HEK293 (cell line): ENCODE measurements at regions not wholly inside any gene's neighbourhood (a gene's known extent, or its start where the extent isn't known, plus 50 kb on each side); places are given as distances from the start of the nearest gene placed in this dataset.

Experiments used
- MEIS1 ChIP-seq: sonication (generic); formaldehyde crosslinking; IDR thresholded peaks from 2 replicates; pipeline ENCODE4 v1.8.1; 2022; ENCODE audit warnings: missing genetic modification reagents, mild to moderate bottlenecking, borderline replicate concordance
- REST ChIP-seq: fragments of 450-650 bp; formaldehyde crosslinking; IDR thresholded peaks from 2 replicates; pipeline ENCODE4 v1.5.1; 2016; ENCODE audit warnings: missing biosample characterization, missing genetic modification characterization
- SP2 ChIP-seq: fragments of 450-650 bp; formaldehyde crosslinking; IDR thresholded peaks from 2 replicates; pipeline ENCODE4 v1.5.1; 2016; ENCODE audit warnings: missing biosample characterization, missing genetic modification characterization
- ZBTB11 ChIP-seq: fragments of 450-650 bp; formaldehyde crosslinking; conservative IDR thresholded peaks from 2 replicates; pipeline ENCODE4 v1.5.1; 2016; ENCODE audit warnings: low read depth, missing biosample characterization, missing genetic modification characterization
- ZBTB49 ChIP-seq: fragments of 450-650 bp; formaldehyde crosslinking; IDR thresholded peaks from 2 replicates; pipeline ENCODE4 v1.5.1; 2016; ENCODE audit warnings: missing biosample characterization, missing genetic modification characterization, low read depth
- ZNF211 ChIP-seq: fragments of 450-650 bp; formaldehyde crosslinking; IDR thresholded peaks from 2 replicates; pipeline ENCODE4 v1.5.1; 2016; ENCODE audit warnings: low read depth, missing biosample characterization, missing genetic modification characterization
- ZNF350 ChIP-seq: fragments of 450-650 bp; formaldehyde crosslinking; IDR thresholded peaks from 2 replicates; pipeline ENCODE4 v1.5.0; 2017; ENCODE audit warnings: missing biosample characterization, mild to moderate bottlenecking, missing genetic modification characterization
- ZNF404 ChIP-seq: fragments of 450-650 bp; formaldehyde crosslinking; IDR thresholded peaks from 2 replicates; pipeline ENCODE4 v1.5.1; 2017; ENCODE audit warnings: missing biosample characterization, missing genetic modification characterization
- ZNF664 ChIP-seq: fragments of 450-650 bp; formaldehyde crosslinking; IDR thresholded peaks from 2 replicates; pipeline ENCODE4 v1.5.1; 2016; ENCODE audit warnings: missing biosample characterization, missing genetic modification characterization
- ZNF670 ChIP-seq: fragments of 450-650 bp; formaldehyde crosslinking; IDR thresholded peaks from 2 replicates; pipeline ENCODE4 v1.5.1; 2016; ENCODE audit warnings: missing biosample characterization, missing genetic modification characterization, low read depth
- ZNF76 ChIP-seq: fragments of 450-650 bp; formaldehyde crosslinking; IDR thresholded peaks from 2 replicates; pipeline ENCODE4; 2016; ENCODE audit warnings: low read depth, missing biosample characterization, missing genetic modification characterization, borderline replicate concordance
- ZNF768 ChIP-seq: fragments of 450-650 bp; formaldehyde crosslinking; IDR thresholded peaks from 2 replicates; pipeline ENCODE4 v1.5.1; 2018; ENCODE audit warnings: missing biosample characterization, mild to moderate bottlenecking, missing genetic modification characterization
- TF ChIP-seq, protein P1 (sequence below): fragments of 450-650 bp; formaldehyde crosslinking; IDR thresholded peaks from 2 replicates; pipeline ENCODE4 v1.5.1; 2016; ENCODE audit warnings: missing biosample characterization, missing genetic modification characterization
- TF ChIP-seq, protein P2 (sequence below): fragments of 450-650 bp; formaldehyde crosslinking; IDR thresholded peaks from 2 replicates; pipeline ENCODE4 v1.5.1; 2016; ENCODE audit warnings: missing biosample characterization, missing genetic modification characterization

DNA sequence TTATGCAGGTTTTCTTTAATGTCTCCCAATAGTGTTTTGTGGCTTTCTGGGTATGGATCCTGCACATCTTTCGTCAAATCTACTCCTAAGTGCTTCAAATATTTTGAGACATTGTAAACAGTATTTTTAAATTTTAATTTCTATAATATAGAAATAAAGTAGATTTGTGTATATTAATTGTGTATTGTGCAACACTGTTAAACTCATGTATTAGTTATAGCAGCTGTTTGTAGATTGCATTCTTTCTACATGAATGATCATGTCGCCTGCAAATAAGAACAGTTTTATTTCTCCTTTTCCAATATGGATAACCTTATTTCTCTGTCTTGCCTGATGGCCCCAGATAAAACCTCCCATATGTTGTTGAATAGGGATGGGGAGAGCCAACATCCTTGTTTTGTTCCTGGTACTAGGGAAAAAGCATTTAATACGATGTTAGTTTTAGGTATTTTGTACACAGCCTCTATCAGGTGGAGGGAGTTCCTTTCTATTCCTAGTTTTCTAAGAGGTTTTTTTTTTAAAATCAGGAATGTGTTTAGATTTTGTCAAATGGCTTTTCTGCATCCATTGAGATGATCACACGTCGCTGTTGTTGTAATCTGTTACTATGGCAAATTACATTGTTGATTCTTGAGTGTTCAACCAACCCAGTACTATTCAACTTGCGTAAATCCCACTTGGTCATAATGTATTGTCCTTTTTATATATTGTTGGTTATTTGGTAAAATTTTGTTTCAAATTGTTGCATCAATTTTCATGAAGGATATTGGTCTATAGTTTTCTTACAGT lies 71.1 kb upstream of the DGKG start:
- TF ChIP-seq REST (tag by site-specific recombination): no peak
- TF ChIP-seq, protein P1, sequence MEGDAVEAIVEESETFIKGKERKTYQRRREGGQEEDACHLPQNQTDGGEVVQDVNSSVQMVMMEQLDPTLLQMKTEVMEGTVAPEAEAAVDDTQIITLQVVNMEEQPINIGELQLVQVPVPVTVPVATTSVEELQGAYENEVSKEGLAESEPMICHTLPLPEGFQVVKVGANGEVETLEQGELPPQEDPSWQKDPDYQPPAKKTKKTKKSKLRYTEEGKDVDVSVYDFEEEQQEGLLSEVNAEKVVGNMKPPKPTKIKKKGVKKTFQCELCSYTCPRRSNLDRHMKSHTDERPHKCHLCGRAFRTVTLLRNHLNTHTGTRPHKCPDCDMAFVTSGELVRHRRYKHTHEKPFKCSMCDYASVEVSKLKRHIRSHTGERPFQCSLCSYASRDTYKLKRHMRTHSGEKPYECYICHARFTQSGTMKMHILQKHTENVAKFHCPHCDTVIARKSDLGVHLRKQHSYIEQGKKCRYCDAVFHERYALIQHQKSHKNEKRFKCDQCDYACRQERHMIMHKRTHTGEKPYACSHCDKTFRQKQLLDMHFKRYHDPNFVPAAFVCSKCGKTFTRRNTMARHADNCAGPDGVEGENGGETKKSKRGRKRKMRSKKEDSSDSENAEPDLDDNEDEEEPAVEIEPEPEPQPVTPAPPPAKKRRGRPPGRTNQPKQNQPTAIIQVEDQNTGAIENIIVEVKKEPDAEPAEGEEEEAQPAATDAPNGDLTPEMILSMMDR (tag by site-specific recombination): no peak
- TF ChIP-seq ZBTB11: no peak
- TF ChIP-seq MEIS1: no peak
- TF ChIP-seq ZNF768 (tag by site-specific recombination): no peak
- TF ChIP-seq ZNF664 (tag by site-specific recombination): no peak
- TF ChIP-seq ZNF350 (tag by site-specific recombination): no peak
- TF ChIP-seq ZNF211 (tag by site-specific recombination): no peak
- no peak for TF ChIP-seq ZBTB49 (tag by site-specific recombination)
- TF ChIP-seq, protein P2, sequence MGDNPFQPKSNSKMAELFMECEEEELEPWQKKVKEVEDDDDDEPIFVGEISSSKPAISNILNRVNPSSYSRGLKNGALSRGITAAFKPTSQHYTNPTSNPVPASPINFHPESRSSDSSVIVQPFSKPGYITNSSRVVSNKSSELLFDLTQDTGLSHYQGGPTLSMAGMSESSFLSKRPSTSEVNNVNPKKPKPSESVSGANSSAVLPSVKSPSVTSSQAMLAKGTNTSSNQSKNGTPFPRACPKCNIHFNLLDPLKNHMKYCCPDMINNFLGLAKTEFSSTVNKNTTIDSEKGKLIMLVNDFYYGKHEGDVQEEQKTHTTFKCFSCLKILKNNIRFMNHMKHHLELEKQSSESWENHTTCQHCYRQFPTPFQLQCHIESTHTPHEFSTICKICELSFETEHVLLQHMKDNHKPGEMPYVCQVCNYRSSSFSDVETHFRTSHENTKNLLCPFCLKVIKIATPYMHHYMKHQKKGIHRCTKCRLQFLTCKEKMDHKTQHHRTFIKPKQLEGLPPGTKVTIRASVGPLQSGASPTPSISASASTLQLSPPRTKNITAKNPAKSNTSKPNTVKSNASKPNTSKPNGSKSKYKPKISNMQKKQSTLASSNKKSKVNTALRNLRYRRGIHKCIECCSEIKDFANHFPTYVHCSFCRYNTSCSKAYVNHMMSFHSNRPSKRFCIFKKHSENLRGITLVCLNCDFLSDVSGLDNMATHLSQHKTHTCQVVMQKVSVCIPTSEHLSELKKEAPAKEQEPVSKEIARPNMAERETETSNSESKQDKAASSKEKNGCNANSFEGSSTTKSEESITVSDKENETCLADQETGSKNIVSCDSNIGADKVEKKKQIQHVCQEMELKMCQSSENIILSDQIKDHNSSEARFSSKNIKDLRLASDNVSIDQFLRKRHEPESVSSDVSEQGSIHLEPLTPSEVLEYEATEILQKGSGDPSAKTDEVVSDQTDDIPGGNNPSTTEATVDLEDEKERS (tag by site-specific recombination): no peak
- TF ChIP-seq SP2 (tag by site-specific recombination): no peak
- TF ChIP-seq ZNF404 (tag by site-specific recombination): no peak
- TF ChIP-seq ZNF76 (tag by site-specific recombination): no peak
- TF ChIP-seq ZNF670 (tag by site-specific recombination): no peak
